ENCODE measurements at regions not wholly inside any gene's neighbourhood (a gene's known extent, or its start where the extent isn't known, plus 50 kb on each side); places are given as distances from the start of the nearest gene placed in this dataset.

GRCh38 chr2:185185044-185185443 lies 553.6 kb upstream of the FSIP2 start:
- Histone ChIP-seq H3K9me3 (ENCODE audit: control insufficient read depth, insufficient read depth, low read length) (no peaks in the 10 kb centered on the region), H3K4me3 (ENCODE audit: low read depth, low read length) (no peak overlapping the region), H3K27me3 (ENCODE audit: control insufficient read depth, insufficient read depth, low read length) (no peaks in the 10 kb centered on the region), H3K27ac (ENCODE audit: low read depth, low read length) (no peak overlapping the region), H3K36me3 (ENCODE audit: control insufficient read depth, insufficient read depth, low read length) (no peaks in the 10 kb centered on the region), H3K4me1 (ENCODE audit: control insufficient read depth, insufficient read depth, low read length) (no peaks in the 10 kb centered on the region)
- WGBS (ENCODE audit: insufficient coverage) = 91% methylated on average over 4 of the region's 4 CpGs
- DNase-seq (ENCODE audit: low read depth in 4 of 6, low spot score in 6 of 6) = no peak

DNA sequence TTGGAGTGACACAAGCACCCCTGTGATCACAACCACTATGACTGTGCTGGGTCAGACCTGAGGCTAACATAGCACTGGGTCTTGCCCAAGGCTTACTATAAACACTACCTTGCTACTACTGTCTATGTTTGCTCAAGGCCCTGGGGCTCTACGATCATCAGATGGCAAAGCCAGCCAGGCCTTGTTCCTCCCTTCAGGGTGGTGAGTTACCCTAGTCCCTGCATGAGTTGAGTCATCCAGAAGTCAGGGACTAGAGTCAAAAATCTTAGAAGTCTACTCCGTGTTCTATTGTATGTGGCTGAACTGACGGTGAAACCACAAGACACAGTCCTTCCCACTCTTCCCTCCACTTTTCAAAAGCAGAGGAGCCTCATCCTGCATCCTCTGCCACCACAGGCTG lies 551.2 kb upstream of the FSIP2 start:
- DNase-seq (ENCODE audit: low read depth in 4 of 6, low spot score in 6 of 6) = no peak
- Histone ChIP-seq H3K27ac (ENCODE audit: low read depth, low read length) (no peak overlapping the region), H3K4me1 (ENCODE audit: control insufficient read depth, insufficient read depth, low read length) (no peaks in the 10 kb centered on the region), H3K4me3 (ENCODE audit: low read depth, low read length) (no peak overlapping the region), H3K9me3 (ENCODE audit: control insufficient read depth, insufficient read depth, low read length) (no peaks in the 10 kb centered on the region), H3K27me3 (ENCODE audit: control insufficient read depth, insufficient read depth, low read length) (no peaks in the 10 kb centered on the region), H3K36me3 (ENCODE audit: control insufficient read depth, insufficient read depth, low read length) (no peaks in the 10 kb centered on the region)
- 86% methylated on average over 1 of the region's 3 CpGs for WGBS (ENCODE audit: insufficient coverage)

DNA sequence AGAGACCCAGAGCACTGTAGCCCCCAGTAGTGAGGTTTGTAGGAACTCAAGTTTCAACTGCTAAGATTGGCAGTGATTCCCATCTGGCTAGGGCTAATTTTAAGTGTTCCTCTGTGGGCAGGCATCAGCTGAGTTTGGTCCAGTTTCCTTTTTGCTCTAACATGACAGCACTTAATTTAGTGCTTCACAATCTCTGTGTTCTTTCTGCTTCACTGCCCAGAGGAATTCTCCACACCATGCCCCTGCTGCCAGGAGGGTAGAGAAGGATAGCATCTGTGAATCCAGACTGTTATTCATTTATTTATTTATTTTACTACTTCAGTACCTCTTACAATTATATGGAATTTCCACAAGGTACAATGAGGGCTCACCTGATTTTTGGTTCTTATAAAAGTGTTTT lies 549.9 kb upstream of the FSIP2 start:
- Histone ChIP-seq H3K36me3 (ENCODE audit: control insufficient read depth, insufficient read depth, low read length) (no peaks in the 10 kb centered on the region), H3K4me3 (ENCODE audit: low read depth, low read length) (no peak overlapping the region), H3K4me1 (ENCODE audit: control insufficient read depth, insufficient read depth, low read length) (no peaks in the 10 kb centered on the region), H3K9me3 (ENCODE audit: control insufficient read depth, insufficient read depth, low read length) (no peaks in the 10 kb centered on the region), H3K27ac (ENCODE audit: low read depth, low read length) (no peak overlapping the region), H3K27me3 (ENCODE audit: control insufficient read depth, insufficient read depth, low read length) (no peaks in the 10 kb centered on the region)
- peak in 1 of 6 donors; percentile 3 for DNase-seq (ENCODE audit: low read depth in 4 of 6, low spot score in 6 of 6)

- H3K27me3 ChIP-seq (ENCODE audit: control insufficient read depth, insufficient read depth, low read length) = no peaks in the 10 kb centered on the region
- H3K27ac ChIP-seq (ENCODE audit: low read depth, low read length) = no peak overlapping the region
- H3K4me1 ChIP-seq (ENCODE audit: control insufficient read depth, insufficient read depth, low read length) = no peaks in the 10 kb centered on the region
- H3K9me3 ChIP-seq (ENCODE audit: control insufficient read depth, insufficient read depth, low read length) = no peaks in the 10 kb centered on the region
- DNase-seq (ENCODE audit: low read depth in 4 of 6, low spot score in 6 of 6) = no peak
- no CpG with 5 or more reads among the region's 1 CpG for WGBS (ENCODE audit: insufficient coverage)
- no peaks in the 10 kb centered on the region for H3K36me3 ChIP-seq (ENCODE audit: control insufficient read depth, insufficient read depth, low read length)
- no peak overlapping the region for H3K4me3 ChIP-seq (ENCODE audit: low read depth, low read length)
Measured at GRCh38 chr2:185201063-185201462, 537.5 kb upstream of the FSIP2 start.

DNA sequence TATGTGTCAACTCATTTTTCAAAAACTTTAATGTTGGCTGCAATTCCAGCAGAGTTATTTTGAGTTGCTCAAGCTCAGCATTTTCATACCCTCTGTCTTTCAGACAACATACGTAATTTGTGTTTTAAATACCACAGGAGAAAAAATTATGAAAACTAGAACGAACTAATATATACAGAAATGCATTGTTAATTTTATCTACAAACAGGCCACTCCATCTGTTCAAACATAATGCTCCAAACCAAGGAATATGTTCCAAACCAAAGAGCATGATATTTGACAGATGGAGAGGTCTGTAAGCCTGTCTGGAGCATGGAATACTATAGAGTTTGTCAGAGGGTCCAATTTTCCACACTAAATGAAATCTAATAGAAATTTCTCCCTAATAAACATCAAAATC lies 536.2 kb upstream of the FSIP2 start:
- H3K4me3 ChIP-seq (ENCODE audit: low read depth, low read length) = no peak overlapping the region
- DNase-seq (ENCODE audit: low read depth in 4 of 6, low spot score in 6 of 6) = peak in 2 of 6 donors; percentile 48 to 81
- WGBS (ENCODE audit: insufficient coverage) = no CpG with 5 or more reads among the region's 2 CpGs

DNA sequence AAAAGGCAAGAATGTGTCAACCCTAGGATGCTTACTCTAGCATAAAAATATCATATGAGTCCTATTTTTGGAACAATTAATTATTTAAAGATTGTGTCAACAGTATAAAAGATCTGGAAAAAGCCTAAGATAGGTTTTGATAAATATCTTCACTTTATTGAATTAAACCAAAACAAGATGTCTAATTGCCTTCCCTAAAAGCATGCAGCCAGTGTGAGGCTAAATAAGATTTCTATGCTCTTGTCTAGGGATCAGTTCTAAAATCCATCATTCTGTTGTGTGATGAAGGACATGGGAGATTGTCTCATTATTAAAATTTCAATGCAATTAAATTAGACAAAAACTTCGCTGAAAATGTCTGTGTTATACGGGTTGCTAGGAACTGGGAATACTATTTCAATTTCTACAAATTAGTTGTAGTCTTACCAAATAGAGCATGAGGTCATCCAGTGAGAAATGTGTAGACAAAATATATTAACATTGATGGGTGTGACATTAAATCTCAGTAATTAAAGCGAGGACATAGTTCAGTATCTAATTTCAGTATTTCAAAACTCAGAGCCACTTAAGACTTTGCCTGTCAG lies 535.6 kb upstream of the FSIP2 start:
- no peak for DNase-seq (ENCODE audit: low read depth in 4 of 6, low spot score in 6 of 6)
- Histone ChIP-seq H3K4me1 (ENCODE audit: control insufficient read depth, insufficient read depth, low read length) (no peaks in the 10 kb centered on the region), H3K36me3 (ENCODE audit: control insufficient read depth, insufficient read depth, low read length) (no peaks in the 10 kb centered on the region), H3K9me3 (ENCODE audit: control insufficient read depth, insufficient read depth, low read length) (no peaks in the 10 kb centered on the region), H3K27me3 (ENCODE audit: control insufficient read depth, insufficient read depth, low read length) (no peaks in the 10 kb centered on the region), H3K27ac (ENCODE audit: low read depth, low read length) (no peak overlapping the region), H3K4me3 (ENCODE audit: low read depth, low read length) (no peak overlapping the region)
- WGBS (ENCODE audit: insufficient coverage) = no CpG with 5 or more reads among the region's 3 CpGs

More for the DNA sequence above, 536.2 kb upstream of the FSIP2 start:
- no peaks in the 10 kb centered on the region for H3K4me1 ChIP-seq (ENCODE audit: control insufficient read depth, insufficient read depth, low read length)
- H3K27me3 ChIP-seq (ENCODE audit: control insufficient read depth, insufficient read depth, low read length) = no peaks in the 10 kb centered on the region
- H3K27ac ChIP-seq (ENCODE audit: low read depth, low read length) = no peak overlapping the region
- H3K36me3 ChIP-seq (ENCODE audit: control insufficient read depth, insufficient read depth, low read length) = no peaks in the 10 kb centered on the region
- H3K9me3 ChIP-seq (ENCODE audit: control insufficient read depth, insufficient read depth, low read length) = no peaks in the 10 kb centered on the region

DNA sequence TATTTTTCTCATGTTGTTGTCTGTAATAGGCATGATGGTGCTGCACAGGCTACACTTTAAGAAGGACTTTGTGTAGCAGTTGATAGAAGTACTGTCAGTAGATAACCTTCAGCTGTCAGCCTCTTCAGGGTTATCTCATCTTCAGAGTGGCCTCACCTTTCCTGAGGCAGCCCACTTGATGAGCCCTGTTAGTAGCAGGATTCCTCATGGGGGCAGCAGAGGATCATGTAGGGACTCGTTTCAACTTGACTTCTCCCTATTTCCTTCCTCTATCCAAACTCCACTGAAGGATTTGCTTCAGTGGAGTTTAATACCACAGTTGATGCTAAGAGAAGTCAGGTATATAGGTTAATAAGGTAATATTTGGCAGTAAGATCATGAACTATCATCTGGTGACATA lies 530.3 kb upstream of the FSIP2 start:
- WGBS (ENCODE audit: insufficient coverage) = no CpG with 5 or more reads among the region's 1 CpG
- Histone ChIP-seq H3K9me3 (ENCODE audit: control insufficient read depth, insufficient read depth, low read length) (no peaks in the 10 kb centered on the region), H3K27me3 (ENCODE audit: control insufficient read depth, insufficient read depth, low read length) (no peaks in the 10 kb centered on the region), H3K4me1 (ENCODE audit: control insufficient read depth, insufficient read depth, low read length) (no peaks in the 10 kb centered on the region), H3K27ac (ENCODE audit: low read depth, low read length) (no peak overlapping the region), H3K36me3 (ENCODE audit: control insufficient read depth, insufficient read depth, low read length) (no peaks in the 10 kb centered on the region), H3K4me3 (ENCODE audit: low read depth, low read length) (no peak overlapping the region)
- DNase-seq (ENCODE audit: low read depth in 4 of 6, low spot score in 6 of 6) = peak in 2 of 6 donors; percentile 34 to 35

DNA sequence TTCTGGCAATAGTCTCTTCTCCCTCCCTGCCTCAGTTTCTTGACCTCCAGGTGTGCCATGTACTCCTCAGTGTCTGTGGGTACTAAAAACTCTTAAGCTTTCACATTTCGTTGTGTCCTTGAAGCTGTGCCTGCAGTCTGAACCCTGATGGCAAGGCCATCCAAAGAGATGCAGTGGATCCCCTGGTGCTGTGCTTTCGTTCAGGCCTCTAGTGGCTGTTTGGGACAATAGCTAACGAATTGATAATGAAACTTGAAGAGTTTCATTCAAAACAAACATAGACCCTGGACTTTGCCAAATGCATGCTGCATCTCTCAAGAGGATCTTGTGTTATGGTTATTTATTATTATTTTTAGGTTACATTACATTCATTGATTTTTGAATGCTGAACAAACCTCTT lies 523.1 kb upstream of the FSIP2 start:
- H3K27me3 ChIP-seq (ENCODE audit: control insufficient read depth, insufficient read depth, low read length) = no peaks in the 10 kb centered on the region
- no peak overlapping the region for H3K27ac ChIP-seq (ENCODE audit: low read depth, low read length)
- no peak overlapping the region for H3K4me3 ChIP-seq (ENCODE audit: low read depth, low read length)
- no peaks in the 10 kb centered on the region for H3K9me3 ChIP-seq (ENCODE audit: control insufficient read depth, insufficient read depth, low read length)
- H3K36me3 ChIP-seq (ENCODE audit: control insufficient read depth, insufficient read depth, low read length) = no peaks in the 10 kb centered on the region
- H3K4me1 ChIP-seq (ENCODE audit: control insufficient read depth, insufficient read depth, low read length) = no peaks in the 10 kb centered on the region
- 58% methylated on average over 2 of the region's 3 CpGs for WGBS (ENCODE audit: insufficient coverage)
- no peak for DNase-seq (ENCODE audit: low read depth in 4 of 6, low spot score in 6 of 6)

DNA sequence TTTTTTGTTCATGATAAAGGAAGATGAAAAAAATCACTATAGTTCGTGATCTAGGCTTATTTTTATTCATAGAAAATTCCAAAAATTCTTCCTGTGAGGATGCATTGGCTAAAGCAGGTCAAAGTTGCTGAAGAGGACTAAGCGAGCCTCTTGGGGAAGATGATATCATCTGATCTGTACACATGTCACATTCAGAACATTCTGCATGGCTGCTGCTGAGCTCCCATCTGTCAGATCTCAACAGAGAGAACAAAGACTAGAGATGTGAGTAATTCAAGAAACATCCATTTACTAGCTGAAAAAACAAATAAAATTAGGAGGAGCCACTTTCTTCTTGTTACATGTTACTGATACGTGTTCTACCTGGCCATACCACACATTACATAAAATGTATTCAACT lies 518.6 kb upstream of the FSIP2 start:
- Histone ChIP-seq H3K4me3 (ENCODE audit: low read depth, low read length) (no peak overlapping the region), H3K27me3 (ENCODE audit: control insufficient read depth, insufficient read depth, low read length) (no peaks in the 10 kb centered on the region), H3K9me3 (ENCODE audit: control insufficient read depth, insufficient read depth, low read length) (no peaks in the 10 kb centered on the region), H3K4me1 (ENCODE audit: control insufficient read depth, insufficient read depth, low read length) (no peaks in the 10 kb centered on the region), H3K27ac (ENCODE audit: low read depth, low read length) (no peak overlapping the region), H3K36me3 (ENCODE audit: control insufficient read depth, insufficient read depth, low read length) (no peaks in the 10 kb centered on the region)
- WGBS (ENCODE audit: insufficient coverage) = no CpG with 5 or more reads among the region's 3 CpGs
- DNase-seq (ENCODE audit: low read depth in 4 of 6, low spot score in 6 of 6) = peak in 2 of 6 donors; percentile 17 to 73

DNA sequence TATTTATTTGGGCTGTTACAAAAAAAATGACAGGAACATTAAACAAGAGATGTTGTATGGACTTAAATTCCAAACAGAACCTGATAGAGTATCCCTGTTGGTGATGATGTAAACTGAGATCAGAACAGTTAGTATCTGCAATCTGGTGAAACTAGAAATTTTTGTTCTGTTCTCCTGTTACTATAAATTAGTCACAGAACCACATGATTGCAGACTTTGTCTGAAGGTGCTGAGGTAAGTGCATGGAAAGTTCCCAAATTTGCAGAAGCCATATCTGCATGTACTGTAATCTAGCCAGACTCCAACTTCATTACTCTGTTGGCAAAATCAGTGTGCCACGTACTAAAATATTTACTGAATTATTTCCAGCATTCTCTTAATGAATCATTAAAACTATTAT lies 516.3 kb upstream of the FSIP2 start:
- DNase-seq (ENCODE audit: low read depth in 4 of 6, low spot score in 6 of 6) = no peak
- WGBS (ENCODE audit: insufficient coverage) = no CpG with 5 or more reads among the region's 1 CpG

More for the DNA sequence above, 516.3 kb upstream of the FSIP2 start:
- Histone ChIP-seq H3K9me3 (ENCODE audit: control insufficient read depth, insufficient read depth, low read length) (no peaks in the 10 kb centered on the region), H3K27ac (ENCODE audit: low read depth, low read length) (no peak overlapping the region), H3K27me3 (ENCODE audit: control insufficient read depth, insufficient read depth, low read length) (no peaks in the 10 kb centered on the region), H3K4me3 (ENCODE audit: low read depth, low read length) (no peak overlapping the region), H3K36me3 (ENCODE audit: control insufficient read depth, insufficient read depth, low read length) (no peaks in the 10 kb centered on the region), H3K4me1 (ENCODE audit: control insufficient read depth, insufficient read depth, low read length) (no peaks in the 10 kb centered on the region)
